ENCODE measurements at regions not wholly inside any gene's neighbourhood (a gene's known extent, or its start where the extent isn't known, plus 50 kb on each side); places are given as distances from the start of the nearest gene placed in this dataset.
A peak's percentile ranks its signal among the peaks of the same experiment; 100 is the strongest.
"Not testable (repeated sequence)": the region's sequence is repeated elsewhere in the genome, so short reads cannot be mapped to it uniquely, and the experiment has no call there.

DNA sequence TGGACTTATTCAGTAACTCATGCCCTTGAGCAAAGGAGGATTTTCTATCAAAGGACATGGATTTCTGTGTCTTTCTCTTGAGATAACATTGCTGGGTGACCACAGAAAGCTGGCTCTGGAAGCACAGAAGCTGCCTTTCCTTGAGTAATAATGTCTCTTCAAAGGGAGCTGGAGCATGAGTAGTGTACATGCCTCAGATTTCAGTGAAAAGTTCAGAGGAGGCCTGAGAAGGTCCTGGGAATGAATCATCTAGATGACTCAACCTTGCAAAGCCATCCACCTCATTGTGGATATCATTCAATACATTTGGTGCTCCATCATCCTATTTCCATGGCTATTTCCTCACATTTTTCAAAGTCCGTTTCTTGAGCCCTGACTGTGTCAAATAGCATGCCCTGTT, 77.6 kb upstream of the OR4M2 start:
- H3K9me3 ChIP-seq, result not testable (repeated sequence)

DNA sequence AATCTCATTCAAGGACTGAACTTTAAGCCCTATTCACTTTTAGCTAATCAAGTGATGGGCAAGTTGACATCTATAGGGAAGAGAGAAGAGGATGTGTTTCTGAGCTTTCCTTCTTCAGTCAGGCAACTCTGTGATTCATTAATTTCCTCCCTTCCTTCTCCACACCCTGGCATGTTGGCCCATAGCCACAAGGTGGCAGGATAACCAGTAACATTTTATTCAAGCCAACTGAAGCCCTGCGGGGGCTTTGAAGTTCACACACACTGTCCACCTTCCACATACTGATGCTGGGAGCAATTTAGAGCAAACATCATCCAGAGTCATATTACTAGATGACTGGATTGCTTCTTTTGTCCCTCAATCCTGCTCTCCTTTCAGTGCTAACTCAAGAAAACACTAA, 91.2 kb upstream of the OR4M2 start:
- H3K9me3 ChIP-seq, H3K27ac ChIP-seq, H3K36me3 ChIP-seq, H3K4me1 ChIP-seq, H3K4me3 ChIP-seq, H3K27me3 ChIP-seq, ATAC-seq: not testable (repeated sequence)
- WGBS, 2 donors (ENCODE audit: low coverage in 1 of 2), result no CpG with 5 or more reads among the region's 1 CpG

More for the DNA sequence above, 77.6 kb upstream of the OR4M2 start:
- not testable (repeated sequence) for H3K27ac ChIP-seq, H3K27me3 ChIP-seq, ATAC-seq, H3K4me1 ChIP-seq, H3K4me3 ChIP-seq, H3K36me3 ChIP-seq
- WGBS, 2 donors (ENCODE audit: low coverage in 1 of 2), result no CpG with 5 or more reads among the region's 1 CpG

DNA sequence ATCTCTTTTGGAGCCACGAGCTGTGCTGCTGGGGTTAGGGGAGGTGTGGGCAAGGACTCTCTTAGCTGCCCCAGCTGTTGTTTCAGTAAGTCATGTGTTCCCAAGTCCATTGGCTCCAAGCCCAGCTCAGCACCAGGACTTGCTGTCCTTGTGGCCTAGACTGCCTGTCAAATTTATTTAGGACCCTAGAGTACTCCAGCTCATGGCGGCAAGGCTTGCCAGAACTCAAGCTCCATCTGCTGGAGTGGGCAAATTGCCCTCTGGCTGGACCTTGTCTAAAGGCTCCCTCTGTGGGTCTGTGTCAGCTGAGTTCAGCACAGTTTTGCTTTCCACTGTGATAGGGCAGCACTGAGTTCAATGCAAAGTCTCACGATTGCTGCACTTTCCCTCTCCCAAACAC, 96.5 kb upstream of the OR4M2 start:
- peak; percentile 53 for ATAC-seq

DNA sequence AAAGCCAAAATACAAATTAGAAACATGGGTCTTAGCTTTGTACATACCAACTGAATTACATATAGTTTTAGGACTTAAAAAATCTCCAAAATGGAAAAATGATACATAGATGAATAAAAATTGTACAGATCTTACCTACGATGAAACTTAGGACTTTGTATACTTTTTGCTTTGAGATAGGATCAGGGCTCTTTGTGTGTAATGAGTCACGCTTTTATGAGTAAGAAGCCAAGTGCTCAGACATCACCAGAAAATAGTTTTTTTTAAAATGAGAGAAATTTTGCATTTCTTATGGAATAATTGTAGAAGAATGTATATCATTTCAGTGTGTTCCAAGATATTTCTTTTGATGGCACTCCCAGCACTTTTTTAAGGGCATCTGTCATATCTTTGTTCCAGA, 100.4 kb upstream of the OR4M2 start:
- WGBS, 2 donors (ENCODE audit: low coverage in 1 of 2), result no CpG with 5 or more reads among the region's 2 CpGs
- H3K4me3 ChIP-seq, H3K9me3 ChIP-seq, H3K27ac ChIP-seq, ATAC-seq, H3K4me1 ChIP-seq, H3K36me3 ChIP-seq, H3K27me3 ChIP-seq: not testable (repeated sequence)

More for the DNA sequence above, 96.5 kb upstream of the OR4M2 start:
- not testable (repeated sequence) for H3K4me1 ChIP-seq, H3K27ac ChIP-seq, H3K9me3 ChIP-seq, H3K27me3 ChIP-seq, H3K4me3 ChIP-seq, H3K36me3 ChIP-seq
- no CpG with 5 or more reads among the region's 3 CpGs for WGBS, 2 donors (ENCODE audit: low coverage in 1 of 2)

DNA sequence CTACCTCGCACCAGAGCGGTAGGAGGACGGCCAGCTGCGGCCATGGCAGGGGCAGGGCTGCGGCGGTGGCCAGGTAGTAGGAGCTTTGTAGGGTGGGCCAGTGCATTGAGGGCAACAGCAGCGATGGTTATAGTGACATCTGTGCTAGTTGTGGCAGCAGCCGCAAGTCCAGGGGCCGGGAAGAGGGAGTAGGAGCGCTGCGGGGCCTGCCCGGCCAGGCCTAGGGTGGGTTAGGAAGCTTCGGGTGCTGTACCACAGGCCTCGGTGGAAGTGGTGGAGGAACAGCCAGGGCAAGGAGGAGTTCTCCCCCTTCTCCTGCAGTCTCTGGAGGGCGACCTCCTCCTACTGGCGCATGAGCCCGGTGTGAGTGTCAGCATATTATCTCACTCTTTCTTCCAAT, 76.2 kb upstream of the POTEB start:
- not testable (repeated sequence) for H3K27me3 ChIP-seq, H3K9me3 ChIP-seq, H3K4me3 ChIP-seq, ATAC-seq, H3K4me1 ChIP-seq, H3K36me3 ChIP-seq, H3K27ac ChIP-seq
- no CpG with 5 or more reads among the region's 17 CpGs for WGBS, 2 donors (ENCODE audit: low coverage in 1 of 2)

DNA sequence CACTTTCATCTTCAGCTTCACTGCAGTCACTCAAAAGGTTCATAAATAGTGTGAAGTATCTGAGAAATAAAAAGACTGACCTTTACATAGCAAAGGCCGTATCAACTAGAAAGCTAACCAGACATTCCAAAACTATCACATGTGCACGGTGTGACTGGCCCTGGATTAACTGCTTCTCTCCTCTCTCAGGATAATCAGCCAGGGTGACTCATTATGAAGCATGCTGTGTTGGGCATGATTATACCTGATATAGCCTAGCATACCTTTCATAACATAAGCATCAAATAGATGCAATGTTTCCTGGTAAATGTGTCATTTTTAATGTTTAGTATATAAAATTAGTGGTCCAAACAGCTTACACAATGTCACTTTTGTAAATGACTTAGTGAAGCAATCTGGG, 62.8 kb upstream of the POTEB start:
- not testable (repeated sequence) for H3K27me3 ChIP-seq, H3K36me3 ChIP-seq, H3K27ac ChIP-seq, H3K9me3 ChIP-seq, ATAC-seq, H3K4me3 ChIP-seq, H3K4me1 ChIP-seq
- no CpG with 5 or more reads among the region's 2 CpGs for WGBS, 2 donors (ENCODE audit: low coverage in 1 of 2)

Small RNA genes in the stretch of these regions (small RNA-seq; reads per million reads assigned to genes)
- gene MIR5701-3, result 0 reads per million in 4 donors
